ENCODE measurements at regions not wholly inside any gene's neighbourhood (a gene's known extent, or its start where the extent isn't known, plus 50 kb on each side); places are given as distances from the start of the nearest gene placed in this dataset.

- peak overlapping the region; percentile 13 for H4K91ac ChIP-seq (ENCODE audit: insufficient read depth, low read depth, low read length)
- peak overlapping the region; percentile 87 for H3K4me2 ChIP-seq (ENCODE audit: low read depth, low read length)
- H3K14ac ChIP-seq (replicated peaks; ENCODE audit: low read depth, low read length): no peak overlapping the region
- dilution Hi-C loops (cut with HindIII; ENCODE audit: low sequenced_read_pairs, unreplicated experiment): no loop called here
- H2AK5ac ChIP-seq (ENCODE audit: low read depth, low read length): peak overlapping the region; percentile 65; the same call in 1 of the 2 replicates
- H3K9ac ChIP-seq (ENCODE audit: low read depth, low read length): no peak overlapping the region
- ChIA-PET POLR2A (ENCODE audit: unreplicated experiment) (interaction anchor here (0.6 kb wide), 1 partner anchor 233 kb away, joined by 3 read pairs; no protein-coding TSS in a partner anchor), CTCF (interaction anchor here (1.4 to 1.7 kb wide), 2 partner anchors 15 to 244 kb away, joined by 4 to 6 read pairs; no protein-coding TSS in a partner anchor)
- no peaks in the 10 kb centered on the region for H3K27me3 ChIP-seq (ENCODE audit: control insufficient read depth, insufficient read depth, low read length)
- intact Hi-C loops (cut with micrococcal nuclease): no loop called here
- peak overlapping the region; percentile 28; the same call in 1 of the 3 replicates for H2BK15ac ChIP-seq (ENCODE audit: low read depth, low read length)
- H3K23ac ChIP-seq (ENCODE audit: low read depth, low read length): no peak overlapping the region
- H4K8ac ChIP-seq (ENCODE audit: low read depth in 2 of 2, low read length in 2 of 2): 0 out of 4 replicates have a peak overlapping the region, but pooled peaks of 1 of the 2 experiments have one; percentile 12
- H4K5ac ChIP-seq (ENCODE audit: low read depth, low read length): no peak overlapping the region
- peak overlapping the region; percentile 38; the same call in 1 of the 2 replicates for H3K18ac ChIP-seq (ENCODE audit: low read depth, low read length)
- H3K4ac ChIP-seq (ENCODE audit: low read depth, low read length): peak overlapping the region; percentile 29
- H3K36me3 ChIP-seq (ENCODE audit: control insufficient read depth, insufficient read depth, low read length): no peaks in the 10 kb centered on the region
- H3K56ac ChIP-seq (ENCODE audit: extremely low read depth, insufficient read depth, low read length): 0 out of 2 replicates have a peak overlapping the region, but pooled peaks have one; percentile 7
- no peaks in the 10 kb centered on the region for H4K20me1 ChIP-seq (ENCODE audit: insufficient read depth, low read length)
- peak overlapping the region; percentile 3; the same call in 1 of the 2 replicates for H3K4me3 ChIP-seq (ENCODE audit: insufficient read depth, low read depth, low read length)
- no peaks in the 10 kb centered on the region for H3K9me3 ChIP-seq (ENCODE audit: control insufficient read depth, insufficient read depth, low read length)
- BruUV-seq (replicated peaks): no TSS peak
- H3K27ac ChIP-seq (ENCODE audit: insufficient read depth, low read length): peak overlapping the region; percentile 45; the same call in 1 of the 2 replicates
- in situ Hi-C loops (cut with MboI; ENCODE audit: low sequenced_read_pairs): no loop called here
- H3K79me1 ChIP-seq (ENCODE audit: low read depth in 1 of 2, low read length in 2 of 2): no peaks in the 10 kb centered on the region
- 22% methylated on average over 10 of the region's 13 CpGs; no CpG with 5 or more reads in 1 of the 2 experiments for WGBS, 2 experiments (ENCODE audit: extremely low coverage in 2 of 2, insufficient read length in 1 of 2)
- DNase-seq (peak; percentile 85), ATAC-seq (ENCODE audit: low read depth) (peak; percentile 93)
- H2BK20ac ChIP-seq (ENCODE audit: low read depth, low read length): 0 out of 2 replicates have a peak overlapping the region, but pooled peaks have one; percentile 30
- no peak overlapping the region for H2AFZ ChIP-seq (replicated peaks; ENCODE audit: low read length, poor library complexity)
- TF ChIP-seq USF2 (IDR thresholded peaks at IDR 0.05; ENCODE audit: low read depth, low read length): no peak
- no peak for TF ChIP-seq POLR2A (IDR thresholded peaks at IDR 0.05; ENCODE audit: low read depth, low read length)
- TF ChIP-seq MAFK (IDR thresholded peaks at IDR 0.05; ENCODE audit: low read depth, low read length): no peak
- peak; percentile 48; the same call in 1 of the 2 replicates for TF ChIP-seq FOS (IDR thresholded peaks at IDR 0.05; ENCODE audit: low read depth, low read length)
- TF ChIP-seq RFX5 (IDR thresholded peaks at IDR 0.05; ENCODE audit: low read depth, low read length): no peak
- no peak for TF ChIP-seq CHD1 (IDR thresholded peaks at IDR 0.05; ENCODE audit: low read depth, low read length)
- TF ChIP-seq CEBPB (IDR thresholded peaks at IDR 0.05; ENCODE audit: low read depth, low read length): peak; percentile 67
- H2AK9ac ChIP-seq (replicated peaks; ENCODE audit: low read depth, low read length, poor library complexity): no peak overlapping the region
- 0 out of 2 replicates have a peak, but pooled peaks cover 4% of the 10 kb centered on the region for H3K9me1 ChIP-seq (ENCODE audit: insufficient read depth, low read length)
- H3K4me1 ChIP-seq (ENCODE audit: control insufficient read depth, insufficient read depth, low read length): peaks cover 11% of the 10 kb centered on the region
- peak overlapping the region; percentile 62; the same call in 1 of the 2 replicates for H2BK120ac ChIP-seq (ENCODE audit: low read depth, low read length)
- peak overlapping the region; percentile 81 for H2BK5ac ChIP-seq (ENCODE audit: low read depth, low read length, poor library complexity, severe bottlenecking)
Observed at GRCh38 chr1:8259498-8260290, 58.2 kb upstream of the SLC45A1 start.
